ENCODE measurements at regions not wholly inside any gene's neighbourhood (a gene's known extent, or its start where the extent isn't known, plus 50 kb on each side); places are given as distances from the start of the nearest gene placed in this dataset.

GRCh38 chr13:73671011-73671410, 463.2 kb downstream of the KLF12 start:
- Histone ChIP-seq H3K9me3 (ENCODE audit: low read depth) (no peaks in the 10 kb centered on the region), H2AFZ (no peak overlapping the region), H3K4me3 (no peak overlapping the region), H4K20me1 (ENCODE audit: insufficient read depth, poor library complexity, severe bottlenecking) (no peaks in the 10 kb centered on the region), H3K27me3 (no peaks in the 10 kb centered on the region), H3K27ac (no peak overlapping the region), H3K4me1 (ENCODE audit: insufficient read depth) (peaks cover 19% of the 10 kb centered on the region), H3K36me3 (replicated peaks; ENCODE audit: insufficient read depth, low read depth) (no peaks in the 10 kb centered on the region), H3K9me2 (replicated peaks; ENCODE audit: insufficient read depth) (no peaks in the 10 kb centered on the region), H3K4me2 (no peak overlapping the region), H3K79me2 (no peaks in the 10 kb centered on the region)
- TF ChIP-seq EZH2 (IDR thresholded peaks at IDR 0.05; ENCODE audit: borderline replicate concordance) (no peak), CTCF (IDR thresholded peaks at IDR 0.05; ENCODE audit: poor library complexity) (no peak), EZH2phosphoT487 (IDR thresholded peaks at IDR 0.05; ENCODE audit: low read depth, severe bottlenecking, unreplicated experiment) (no peak)
- no peak for DNase-seq (ENCODE audit: low spot score)
- 89% methylated on average over 2 of the region's 2 CpGs for whole genome bisulfite sequencing (ENCODE audit: low lambda C conversion rate, missing lambda C conversion rate)

GRCh38 chr13:73667756-73668155, 466.4 kb downstream of the KLF12 start:
- Histone ChIP-seq H3K27me3 (no peaks in the 10 kb centered on the region), H3K9me3 (ENCODE audit: low read depth) (no peaks in the 10 kb centered on the region), H3K79me2 (no peaks in the 10 kb centered on the region), H3K4me1 (ENCODE audit: insufficient read depth) (peaks cover 8% of the 10 kb centered on the region), H3K4me3 (no peak overlapping the region), H2AFZ (no peak overlapping the region), H3K9me2 (replicated peaks; ENCODE audit: insufficient read depth) (no peaks in the 10 kb centered on the region), H4K20me1 (ENCODE audit: insufficient read depth, poor library complexity, severe bottlenecking) (no peaks in the 10 kb centered on the region), H3K4me2 (no peak overlapping the region), H3K36me3 (replicated peaks; ENCODE audit: insufficient read depth, low read depth) (no peaks in the 10 kb centered on the region), H3K27ac (no peak overlapping the region)
- no peak for TF ChIP-seq CTCF (IDR thresholded peaks at IDR 0.05; ENCODE audit: poor library complexity)
- 74% methylated on average over 3 of the region's 3 CpGs for WGBS (ENCODE audit: low lambda C conversion rate, missing lambda C conversion rate)
- no peak for DNase-seq (ENCODE audit: low spot score)

GRCh38 chr13:73665261-73665660, 468.9 kb downstream of the KLF12 start:
- no peaks in the 10 kb centered on the region for H4K20me1 ChIP-seq (ENCODE audit: insufficient read depth, poor library complexity, severe bottlenecking)
- no peaks in the 10 kb centered on the region for H3K36me3 ChIP-seq (replicated peaks; ENCODE audit: insufficient read depth, low read depth)
- no peak overlapping the region for H2AFZ ChIP-seq
- H3K9me2 ChIP-seq (replicated peaks; ENCODE audit: insufficient read depth), result no peaks in the 10 kb centered on the region
- no peaks in the 10 kb centered on the region for H3K79me2 ChIP-seq
- TF ChIP-seq EZH2phosphoT487 (IDR thresholded peaks at IDR 0.05; ENCODE audit: low read depth, severe bottlenecking, unreplicated experiment) (no peak), EZH2 (IDR thresholded peaks at IDR 0.05; ENCODE audit: borderline replicate concordance) (no peak), CTCF (IDR thresholded peaks at IDR 0.05; ENCODE audit: poor library complexity) (no peak)
- DNase-seq (ENCODE audit: low spot score), result no peak
- no peaks in the 10 kb centered on the region for H3K9me3 ChIP-seq (ENCODE audit: low read depth)
- H3K4me1 ChIP-seq (ENCODE audit: insufficient read depth), result no peaks in the 10 kb centered on the region
- H3K4me2 ChIP-seq, result no peak overlapping the region
- no peak overlapping the region for H3K4me3 ChIP-seq
- no peak overlapping the region for H3K27ac ChIP-seq
- WGBS (ENCODE audit: low lambda C conversion rate, missing lambda C conversion rate), result 70% methylated on average over 2 of the region's 2 CpGs
- no peaks in the 10 kb centered on the region for H3K27me3 ChIP-seq

- H3K4me1 ChIP-seq (ENCODE audit: insufficient read depth), result no peaks in the 10 kb centered on the region
- no peak overlapping the region for H3K4me2 ChIP-seq
- H3K79me2 ChIP-seq, result no peaks in the 10 kb centered on the region
- no peak for DNase-seq (ENCODE audit: low spot score)
- no peaks in the 10 kb centered on the region for H4K20me1 ChIP-seq (ENCODE audit: insufficient read depth, poor library complexity, severe bottlenecking)
- no peaks in the 10 kb centered on the region for H3K27me3 ChIP-seq
- H3K36me3 ChIP-seq (replicated peaks; ENCODE audit: insufficient read depth, low read depth), result no peaks in the 10 kb centered on the region
- no peaks in the 10 kb centered on the region for H3K9me3 ChIP-seq (ENCODE audit: low read depth)
- TF ChIP-seq CTCF (IDR thresholded peaks at IDR 0.05; ENCODE audit: poor library complexity), result no peak
- no peak for TF ChIP-seq EZH2 (IDR thresholded peaks at IDR 0.05; ENCODE audit: borderline replicate concordance)
- no peak for TF ChIP-seq EZH2phosphoT487 (IDR thresholded peaks at IDR 0.05; ENCODE audit: low read depth, severe bottlenecking, unreplicated experiment)
- no peak overlapping the region for H3K27ac ChIP-seq
- no peak overlapping the region for H2AFZ ChIP-seq
- 93% methylated on average over 4 of the region's 4 CpGs for WGBS (ENCODE audit: low lambda C conversion rate, missing lambda C conversion rate)
- H3K9me2 ChIP-seq (replicated peaks; ENCODE audit: insufficient read depth), result no peaks in the 10 kb centered on the region
- H3K4me3 ChIP-seq, result no peak overlapping the region
These were observed 469.4 kb downstream of the KLF12 start for GRCh38 chr13:73664851-73665250.

Measured in hepatocyte (in vitro differentiated cells).